AG09319 (cell line): ENCODE measurements at regions not wholly inside any gene's neighbourhood (a gene's known extent, or its start where the extent isn't known, plus 50 kb on each side); places are given as distances from the start of the nearest gene placed in this dataset.
A peak's percentile ranks its signal among the peaks of the same experiment; 100 is the strongest.

Source experiments
- DNase-seq: peaks from one replicate; pipeline ENCODE4 v3.0.0-alpha.2; 2010; ENCODE audit warnings: low read depth; ENCODE audit errors: extremely low read depth
- CTCF ChIP-seq: IDR thresholded peaks from 2 replicates; pipeline ENCODE4 v1.5.1; 2011; ENCODE audit warnings: low read depth, mild to moderate bottlenecking, inconsistent platforms, low read length, moderate library complexity

GRCh38 chr4:43089730-43090129, 197.2 kb downstream of the GRXCR1 start:
- no peak for TF ChIP-seq CTCF
- no peak for DNase-seq

- TF ChIP-seq CTCF: no peak
Measured at GRCh38 chr4:43103048-43103447, 210.5 kb downstream of the GRXCR1 start.

GRCh38 chr4:43112139-43112538, 219.6 kb downstream of the GRXCR1 start:
- no peak for TF ChIP-seq CTCF
- DNase-seq: no peak

More at GRCh38 chr4:43103048-43103447, 210.5 kb downstream of the GRXCR1 start:
- no peak for DNase-seq

- TF ChIP-seq CTCF: no peak
- DNase-seq: no peak
Measured at GRCh38 chr4:43113196-43113595, 220.7 kb downstream of the GRXCR1 start.

GRCh38 chr4:43126595-43126994, 234.1 kb downstream of the GRXCR1 start:
- DNase-seq: no peak
- TF ChIP-seq CTCF: no peak

- no peak for DNase-seq
- TF ChIP-seq CTCF: no peak
Measured at GRCh38 chr4:43130228-43131021, 237.9 kb downstream of the GRXCR1 start.

GRCh38 chr4:43132010-43132582, 239.6 kb downstream of the GRXCR1 start:
- TF ChIP-seq CTCF: peak; percentile 75
- DNase-seq: peak; percentile 10
